Femur (tissue), 1 donor: ENCODE measurements at regions not wholly inside any gene's neighbourhood (a gene's known extent, or its start where the extent isn't known, plus 50 kb on each side); places are given as distances from the start of the nearest gene placed in this dataset.
"Not testable (repeated sequence)": the region's sequence is repeated elsewhere in the genome, so short reads cannot be mapped to it uniquely, and the experiment has no call there.

Experiments used
- DNase-seq: peaks from one replicate; pipeline ENCODE4 v3.0.0-alpha.2; 2017

- no peak for DNase-seq
Observed at GRCh38 chr12:42030588-42030987, 114.1 kb downstream of the GXYLT1 start.

DNA sequence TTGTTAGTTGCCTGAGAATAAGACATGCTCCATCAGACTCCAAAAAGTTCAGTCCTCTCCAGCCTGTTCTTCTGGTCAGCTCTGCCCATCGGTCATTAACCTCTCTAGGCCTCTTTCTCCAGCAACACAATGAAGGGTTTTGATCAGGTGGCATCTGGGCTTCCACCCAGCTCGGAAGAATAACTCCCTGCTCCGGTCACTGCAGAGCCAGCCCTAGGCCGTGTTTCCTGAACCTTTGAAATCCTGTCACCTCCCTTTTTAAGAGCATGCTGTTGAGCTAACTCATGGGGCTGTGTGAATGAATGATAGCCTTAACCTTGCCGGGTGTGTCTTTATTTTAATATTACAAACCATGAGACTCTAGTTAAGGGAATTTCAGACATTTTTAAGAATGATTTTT is 117.1 kb downstream of the GXYLT1 start:
- no peak for DNase-seq

- DNase-seq, result no peak
Observed at GRCh38 chr12:42024495-42024830, 120.2 kb downstream of the GXYLT1 start.

DNA sequence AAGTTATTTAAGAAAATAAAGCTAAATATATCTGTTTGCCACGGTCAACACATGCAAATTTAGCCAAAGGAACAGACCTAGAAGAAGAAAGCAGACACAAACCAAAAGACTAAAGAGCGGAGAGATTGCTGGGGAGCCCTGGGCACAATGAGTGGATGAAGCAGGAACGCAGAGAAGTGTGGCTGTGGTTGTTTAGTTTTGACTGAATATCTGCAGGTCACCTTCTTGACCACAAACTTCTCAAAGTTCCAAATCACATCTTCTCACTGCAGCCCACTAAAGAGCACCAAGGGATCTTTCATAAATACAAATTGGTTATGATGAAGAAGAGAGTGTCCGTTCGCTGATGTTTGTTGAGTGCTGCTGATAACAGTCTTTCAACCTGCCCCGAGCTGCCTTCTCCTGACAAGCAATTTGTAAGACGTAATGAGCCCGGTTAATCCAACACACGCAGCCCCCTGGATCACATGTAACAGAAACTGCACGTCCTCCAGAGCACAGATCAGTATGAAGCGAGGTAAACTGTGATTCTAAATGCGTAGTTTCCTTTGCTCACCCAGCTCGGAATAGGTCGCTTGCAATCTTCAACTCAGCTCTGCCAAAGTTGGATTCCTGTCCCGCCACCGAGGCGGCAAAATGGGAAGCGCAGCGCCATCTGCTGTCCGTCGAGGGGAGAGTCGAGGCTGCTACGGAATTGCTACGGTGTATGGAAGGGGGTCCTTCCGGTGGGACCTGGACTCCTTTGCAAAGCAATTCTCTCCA is 120.8 kb downstream of the GXYLT1 start:
- peak; percentile 89 for DNase-seq

GRCh38 chr12:42021937-42022336 is 122.7 kb downstream of the GXYLT1 start:
- DNase-seq, result not testable (repeated sequence)

DNA sequence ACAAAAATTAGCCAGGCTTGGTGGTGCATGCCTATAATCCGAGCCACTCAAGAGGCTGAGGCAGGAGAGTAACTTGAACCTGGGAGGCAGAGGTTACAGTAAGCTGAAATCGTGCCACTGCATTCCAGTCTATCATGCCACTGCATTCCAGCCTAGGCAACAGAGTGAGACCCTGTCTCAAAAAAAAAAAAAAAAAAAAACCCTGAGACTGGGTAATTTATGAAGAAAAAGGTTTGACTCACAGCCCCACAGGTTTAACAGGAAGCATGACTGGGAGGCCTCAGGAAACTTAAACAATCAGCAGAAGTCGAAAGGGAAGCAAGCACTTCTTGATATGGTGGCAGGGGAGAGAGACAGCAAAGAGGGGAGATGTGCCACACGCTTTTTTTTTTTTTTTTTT is 123.2 kb downstream of the GXYLT1 start:
- no peak for DNase-seq

DNA sequence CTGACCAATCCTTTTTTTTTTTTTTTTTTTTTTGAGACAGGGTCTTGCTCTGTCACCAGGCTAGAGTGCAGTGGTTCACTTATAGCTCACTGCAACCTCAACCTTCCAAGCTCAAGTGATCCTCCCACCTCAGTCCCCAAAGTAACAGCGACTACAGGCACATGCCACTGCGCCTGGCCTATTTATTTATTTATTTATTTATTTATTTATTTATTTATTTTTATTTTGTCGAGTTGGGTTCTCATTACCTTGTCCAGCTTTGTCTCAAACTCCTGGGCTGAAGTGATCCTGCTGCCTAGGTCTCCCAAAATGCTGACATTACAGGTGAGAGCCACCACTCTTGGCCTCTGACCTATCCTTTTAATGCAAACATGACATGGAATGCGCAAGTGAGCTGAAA is 124.4 kb downstream of the GXYLT1 start:
- no peak for DNase-seq

GRCh38 chr12:42019746-42020145 is 124.9 kb downstream of the GXYLT1 start:
- no peak for DNase-seq

DNA sequence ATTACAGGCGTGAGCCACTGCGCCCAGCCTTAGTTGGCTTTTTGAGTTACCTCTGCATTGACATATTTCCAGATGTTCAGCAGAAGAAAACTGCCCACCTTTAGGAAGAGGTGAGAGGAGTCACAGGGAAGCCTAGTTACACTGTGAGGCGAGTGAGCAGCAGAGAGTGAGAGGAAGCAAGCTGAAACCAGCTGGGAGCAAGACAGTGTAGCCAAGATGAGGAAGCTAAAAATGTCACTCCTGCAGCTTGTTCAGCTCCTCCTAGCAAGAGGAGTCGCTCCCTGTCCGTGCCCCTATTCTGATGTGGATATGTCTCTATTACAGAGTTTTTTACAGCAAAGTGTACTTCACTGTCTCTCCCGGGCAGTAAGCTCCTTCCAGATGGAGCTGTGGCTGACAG is 127.6 kb downstream of the GXYLT1 start:
- no peak for DNase-seq

- no peak for DNase-seq
Observed at GRCh38 chr12:42015051-42015461, 129.6 kb downstream of the GXYLT1 start.

DNA sequence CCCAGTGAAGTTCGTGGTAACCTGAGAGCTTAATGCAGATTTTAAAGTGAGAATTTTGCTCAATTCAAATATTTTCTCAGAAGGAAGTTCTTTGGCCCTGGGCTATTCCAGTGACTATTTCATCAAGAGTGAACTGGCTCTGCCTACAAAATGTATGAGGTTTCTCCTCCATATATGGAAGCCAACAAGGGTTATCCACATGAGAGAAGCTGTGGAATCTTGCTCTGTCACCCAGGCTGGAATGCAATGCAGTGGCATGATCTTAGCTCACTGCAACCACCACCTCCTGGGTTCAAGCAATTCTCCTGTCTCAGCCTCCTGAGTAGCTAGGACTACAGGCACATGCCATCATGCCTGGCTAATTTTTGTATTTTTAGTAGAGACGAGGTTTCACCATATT is 132.2 kb downstream of the GXYLT1 start:
- not testable (repeated sequence) for DNase-seq

GRCh38 chr12:42010715-42011114 is 134.0 kb downstream of the GXYLT1 start:
- DNase-seq, result no peak

DNA sequence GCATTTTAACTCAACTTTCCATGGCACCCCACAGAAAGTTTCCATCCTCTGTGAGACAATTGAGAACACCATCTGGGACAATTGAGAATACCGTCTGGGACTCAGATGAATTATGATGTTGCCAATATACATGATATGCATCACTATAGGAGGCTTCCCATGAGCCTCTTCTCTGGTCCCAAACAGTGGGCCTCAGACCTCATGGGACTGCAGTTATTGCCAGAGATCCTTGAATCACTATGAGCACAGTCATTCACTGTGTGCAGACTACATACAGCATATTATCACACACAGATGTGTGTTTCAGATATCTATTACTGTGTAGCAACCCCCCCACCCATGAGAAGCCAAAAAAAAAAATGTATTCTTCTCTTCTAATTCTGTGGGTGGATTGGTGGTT is 134.4 kb downstream of the GXYLT1 start:
- DNase-seq, result no peak

DNA sequence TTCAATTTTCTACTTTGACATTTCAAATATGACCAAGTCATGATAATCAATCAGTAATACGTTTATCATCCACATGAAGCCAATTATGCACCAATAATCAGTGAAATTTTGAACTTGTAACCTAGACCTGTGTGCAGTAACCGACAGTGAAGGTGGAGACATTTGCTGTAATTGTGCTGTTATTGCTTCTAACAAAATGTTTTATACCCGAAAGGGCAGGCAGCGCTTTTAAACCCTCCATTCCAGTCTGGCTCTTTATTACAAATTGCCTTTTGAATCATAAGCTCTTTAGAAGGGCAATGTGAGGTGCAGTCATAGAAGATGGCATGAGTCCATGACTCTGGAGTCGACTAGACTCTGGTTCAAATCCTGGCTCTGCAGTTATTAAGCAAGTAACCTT is 135.7 kb downstream of the GXYLT1 start:
- DNase-seq, result no peak

- DNase-seq, result no peak
Observed at GRCh38 chr12:42003031-42003430, 141.6 kb downstream of the GXYLT1 start.

- no peak for DNase-seq
Observed at GRCh38 chr12:42002563-42002962, 142.1 kb downstream of the GXYLT1 start.

- DNase-seq, result no peak
Observed at GRCh38 chr12:41998436-41998835, 146.2 kb downstream of the GXYLT1 start.

DNA sequence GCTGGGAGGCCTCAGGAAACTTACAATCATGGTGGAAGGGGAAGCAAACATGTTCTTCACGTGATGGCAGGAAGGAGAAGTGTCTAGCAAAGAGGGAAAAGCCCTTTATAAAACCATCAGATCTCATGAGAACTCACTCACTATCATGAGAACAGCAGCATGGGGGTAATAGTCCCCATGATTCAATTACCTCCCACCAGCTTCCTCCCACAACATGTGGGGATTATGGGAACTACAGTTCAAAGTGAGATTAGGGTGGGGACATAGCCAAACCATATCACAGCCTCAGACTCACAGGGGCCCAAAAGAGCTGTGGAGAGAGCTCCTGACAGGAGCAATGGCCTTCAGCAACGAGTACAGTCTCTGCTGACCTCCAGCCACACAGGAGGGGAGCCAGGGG is 151.4 kb downstream of the GXYLT1 start:
- DNase-seq, result no peak

GRCh38 chr12:41992692-41993215 is 151.9 kb downstream of the GXYLT1 start:
- no peak for DNase-seq

DNA sequence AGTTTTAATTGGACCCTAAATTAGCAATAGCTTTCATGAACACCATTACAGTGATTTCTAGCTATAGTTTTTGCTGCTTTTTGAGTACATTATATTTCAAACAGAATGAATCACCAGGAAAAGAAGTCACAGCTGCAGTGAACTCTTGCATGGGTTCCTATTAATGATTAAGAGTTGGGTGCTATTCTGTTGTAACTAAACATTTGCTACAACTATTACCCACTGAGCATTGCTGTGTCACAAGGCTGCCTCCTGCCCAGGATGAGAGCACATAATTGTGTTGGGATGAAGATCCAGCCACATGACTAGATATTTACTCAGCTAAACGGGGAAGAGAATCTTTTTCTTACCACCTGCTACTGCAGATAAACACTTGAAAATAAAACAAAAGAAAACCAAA is 152.7 kb downstream of the GXYLT1 start:
- DNase-seq, result no peak

DNA sequence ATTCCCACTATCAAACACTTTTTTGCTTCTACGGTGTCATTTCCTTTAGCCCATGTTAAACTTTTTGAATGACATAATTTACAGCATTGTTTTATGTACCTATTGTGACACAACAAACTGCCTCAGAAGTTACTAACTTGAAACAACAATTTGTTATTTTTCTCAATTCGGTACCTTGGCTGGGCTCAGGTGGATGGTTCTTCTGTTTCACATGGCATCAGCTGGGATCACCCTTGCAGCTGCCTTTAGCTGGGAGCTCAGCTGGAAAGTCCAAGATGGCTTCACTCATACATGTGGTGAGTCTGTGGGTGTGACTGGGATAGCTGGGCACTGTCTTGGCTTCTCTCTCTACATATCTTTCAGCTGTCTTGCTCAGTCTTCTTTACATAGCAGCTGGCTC is 156.0 kb downstream of the GXYLT1 start:
- no peak for DNase-seq

GRCh38 chr12:41986513-41986912 is 158.2 kb downstream of the GXYLT1 start:
- DNase-seq, result not testable (repeated sequence)

GRCh38 chr12:41983856-41984255 is 160.8 kb downstream of the GXYLT1 start:
- DNase-seq, result no peak

DNA sequence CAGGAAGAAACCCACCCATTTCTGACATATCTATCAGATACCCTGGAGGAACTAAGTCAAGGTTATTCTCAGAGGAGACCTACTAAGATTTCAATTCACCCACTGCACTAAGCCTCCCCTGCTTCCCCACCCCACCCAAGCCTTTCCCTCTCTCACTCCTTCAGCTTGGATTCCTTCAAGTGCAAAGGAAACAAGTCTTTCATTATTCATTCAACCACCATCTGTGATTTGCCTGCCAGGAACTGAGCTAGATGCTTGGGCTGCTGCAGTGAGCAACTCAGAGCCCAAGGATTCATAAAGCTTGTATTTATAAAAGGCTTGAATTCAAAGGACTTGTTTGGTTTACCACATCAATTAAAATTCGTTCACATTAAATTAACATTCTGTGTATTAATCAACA is 161.3 kb downstream of the GXYLT1 start:
- no peak for DNase-seq

DNA sequence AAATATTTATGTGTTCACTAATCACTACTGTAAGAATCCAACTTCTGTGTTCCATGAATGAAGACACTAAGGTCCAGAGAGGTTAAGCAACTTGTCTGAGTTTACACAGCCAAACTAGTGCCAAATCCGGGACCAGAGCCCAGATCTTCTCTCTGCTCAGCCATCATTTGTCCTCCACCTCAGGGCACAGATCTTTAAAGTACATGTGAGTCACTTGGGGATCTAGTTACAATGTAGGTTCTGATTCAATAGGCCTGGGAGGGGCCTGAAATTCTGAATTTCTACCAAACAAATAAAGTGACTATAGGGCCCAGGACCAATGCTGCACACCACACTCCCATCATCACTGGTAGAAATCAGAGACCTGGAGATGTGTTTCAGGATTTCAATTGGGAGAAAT is 162.9 kb downstream of the GXYLT1 start:
- DNase-seq, result no peak
